ENCODE measurements at regions not wholly inside any gene's neighbourhood (a gene's known extent, or its start where the extent isn't known, plus 50 kb on each side); places are given as distances from the start of the nearest gene placed in this dataset.

- TF ChIP-seq, protein P1, sequence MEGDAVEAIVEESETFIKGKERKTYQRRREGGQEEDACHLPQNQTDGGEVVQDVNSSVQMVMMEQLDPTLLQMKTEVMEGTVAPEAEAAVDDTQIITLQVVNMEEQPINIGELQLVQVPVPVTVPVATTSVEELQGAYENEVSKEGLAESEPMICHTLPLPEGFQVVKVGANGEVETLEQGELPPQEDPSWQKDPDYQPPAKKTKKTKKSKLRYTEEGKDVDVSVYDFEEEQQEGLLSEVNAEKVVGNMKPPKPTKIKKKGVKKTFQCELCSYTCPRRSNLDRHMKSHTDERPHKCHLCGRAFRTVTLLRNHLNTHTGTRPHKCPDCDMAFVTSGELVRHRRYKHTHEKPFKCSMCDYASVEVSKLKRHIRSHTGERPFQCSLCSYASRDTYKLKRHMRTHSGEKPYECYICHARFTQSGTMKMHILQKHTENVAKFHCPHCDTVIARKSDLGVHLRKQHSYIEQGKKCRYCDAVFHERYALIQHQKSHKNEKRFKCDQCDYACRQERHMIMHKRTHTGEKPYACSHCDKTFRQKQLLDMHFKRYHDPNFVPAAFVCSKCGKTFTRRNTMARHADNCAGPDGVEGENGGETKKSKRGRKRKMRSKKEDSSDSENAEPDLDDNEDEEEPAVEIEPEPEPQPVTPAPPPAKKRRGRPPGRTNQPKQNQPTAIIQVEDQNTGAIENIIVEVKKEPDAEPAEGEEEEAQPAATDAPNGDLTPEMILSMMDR (IDR thresholded peaks at IDR 0.05 in 2 of 3, conservative IDR thresholded peaks at IDR 0.05 in 1 of 3; ENCODE audit: control insufficient read depth in 2 of 3, extremely low read depth in 1 of 3, insufficient read depth in 1 of 3, low read depth in 3 of 3, low read length in 3 of 3) = no peak
- TF ChIP-seq JUND (IDR thresholded peaks at IDR 0.05; ENCODE audit: low read depth, low read length) (no peak), HCFC1 (IDR thresholded peaks at IDR 0.05; ENCODE audit: low read length) (no peak), POLR2A (IDR thresholded peaks at IDR 0.05; ENCODE audit: low read depth, low read length) (no peak), EP300 (IDR thresholded peaks at IDR 0.05; ENCODE audit: borderline replicate concordance in 1 of 2, control insufficient read depth in 1 of 2, low read depth in 2 of 2, low read length in 2 of 2) (no peak), TCF7 (IDR thresholded peaks at IDR 0.05; ENCODE audit: borderline replicate concordance) (no peak), STAT3 (IDR thresholded peaks at IDR 0.05; ENCODE audit: low read depth, low read length) (no peak), NR2C2 (IDR thresholded peaks at IDR 0.05; ENCODE audit: borderline replicate concordance, control insufficient read depth, insufficient read length, low read depth) (no peak), EZH2 (IDR thresholded peaks at IDR 0.05; ENCODE audit: borderline replicate concordance, control insufficient read depth, low read depth, low read length) (no peak), MXI1 (IDR thresholded peaks at IDR 0.05; ENCODE audit: low read depth, low read length) (no peak)
- TF ChIP-seq, protein P2, sequence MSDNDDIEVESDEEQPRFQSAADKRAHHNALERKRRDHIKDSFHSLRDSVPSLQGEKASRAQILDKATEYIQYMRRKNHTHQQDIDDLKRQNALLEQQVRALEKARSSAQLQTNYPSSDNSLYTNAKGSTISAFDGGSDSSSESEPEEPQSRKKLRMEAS (IDR thresholded peaks at IDR 0.05; ENCODE audit: low read depth, low read length) = no peak
- TF ChIP-seq, protein P3, sequence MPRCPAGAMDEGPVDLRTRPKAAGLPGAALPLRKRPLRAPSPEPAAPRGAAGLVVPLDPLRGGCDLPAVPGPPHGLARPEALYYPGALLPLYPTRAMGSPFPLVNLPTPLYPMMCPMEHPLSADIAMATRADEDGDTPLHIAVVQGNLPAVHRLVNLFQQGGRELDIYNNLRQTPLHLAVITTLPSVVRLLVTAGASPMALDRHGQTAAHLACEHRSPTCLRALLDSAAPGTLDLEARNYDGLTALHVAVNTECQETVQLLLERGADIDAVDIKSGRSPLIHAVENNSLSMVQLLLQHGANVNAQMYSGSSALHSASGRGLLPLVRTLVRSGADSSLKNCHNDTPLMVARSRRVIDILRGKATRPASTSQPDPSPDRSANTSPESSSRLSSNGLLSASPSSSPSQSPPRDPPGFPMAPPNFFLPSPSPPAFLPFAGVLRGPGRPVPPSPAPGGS (IDR thresholded peaks at IDR 0.05; ENCODE audit: borderline replicate concordance, insufficient read depth, low read depth, low read length, poor library complexity, severe bottlenecking) = no peak
Measured at GRCh38 chr6:138571181-138571580, 71.9 kb upstream of the NHSL1 start.

Measured in GM12878 (cell line).